ENCODE measurements at regions not wholly inside any gene's neighbourhood (a gene's known extent, or its start where the extent isn't known, plus 50 kb on each side); places are given as distances from the start of the nearest gene placed in this dataset.

DNA sequence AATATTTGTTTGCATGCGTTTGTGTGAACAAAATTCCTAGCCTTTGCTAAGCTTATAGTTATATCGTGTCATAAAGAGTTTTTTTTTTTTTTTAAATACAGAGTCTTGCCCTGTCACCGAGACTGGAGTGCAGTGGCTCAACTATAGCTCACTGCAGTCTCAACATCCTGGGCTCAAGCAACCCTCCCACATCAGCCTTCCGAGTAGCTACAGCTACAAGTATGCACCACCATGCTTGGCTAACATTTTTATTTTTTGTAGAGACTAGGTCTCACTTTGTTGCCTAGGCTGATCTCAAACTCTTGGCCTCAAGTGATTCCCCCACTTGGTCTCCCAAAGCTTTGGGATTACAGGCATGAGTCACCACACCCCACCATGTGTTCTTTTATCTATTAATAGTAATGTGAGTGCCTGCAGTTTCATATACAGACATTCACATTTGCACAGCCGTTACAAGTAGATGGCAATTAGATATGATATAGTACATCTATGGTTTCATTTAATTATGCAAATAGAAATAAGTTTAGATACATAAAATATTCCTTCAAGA lies 848.6 kb downstream of the PDCD6IP start:
- Histone ChIP-seq H3K27ac (no peak overlapping the region), H3K4me3 (no peak overlapping the region), H3K9me3 (peaks cover 0 to 15% (median 7%) of the 10 kb centered on the region in 8 donors), H3K4me1 (no peaks in the 10 kb centered on the region), H3K36me3 (no peaks in the 10 kb centered on the region), H3K27me3 (replicated peaks in 1 of 7) (no peaks in the 10 kb centered on the region)
- intact Hi-C loops (cut with DNase I; ENCODE audit: low total_unique reads) = no loop called here
- 73 to 81% (median 81%) methylated on average over 5 of the region's 5 CpGs for WGBS, 5 donors
- TF ChIP-seq CTCF (IDR thresholded peaks at IDR 0.05 in 8 of 11, conservative IDR thresholded peaks at IDR 0.05 in 3 of 11) (no peak), POLR2AphosphoS5 (IDR thresholded peaks at IDR 0.05) (no peak)
- DNase-seq = no peak

GRCh38 chr3:34650131-34650530 lies 851.7 kb downstream of the PDCD6IP start:
- Histone ChIP-seq H3K27me3 (replicated peaks in 1 of 7) (no peaks in the 10 kb centered on the region), H3K27ac (no peak overlapping the region), H3K4me3 (no peak overlapping the region), H3K9me3 (no peaks in the 10 kb centered on the region), H3K4me1 (no peaks in the 10 kb centered on the region), H3K36me3 (no peaks in the 10 kb centered on the region)
- WGBS, 5 donors = 82 to 90% (median 87%) methylated on average over 4 of the region's 4 CpGs
- no peak for DNase-seq
- no peak for TF ChIP-seq POLR2A (IDR thresholded peaks at IDR 0.05)
- TF ChIP-seq CTCF (IDR thresholded peaks at IDR 0.05 in 8 of 11, conservative IDR thresholded peaks at IDR 0.05 in 3 of 11) = no peak
- no peak for TF ChIP-seq POLR2AphosphoS5 (IDR thresholded peaks at IDR 0.05)
- intact Hi-C loops (cut with DNase I; ENCODE audit: low total_unique reads) = no loop called here

GRCh38 chr3:34668915-34669314 lies 870.5 kb downstream of the PDCD6IP start:
- Histone ChIP-seq H3K36me3 (no peaks in the 10 kb centered on the region), H3K4me1 (no peaks in the 10 kb centered on the region), H3K27ac (no peak overlapping the region), H3K9me3 (peaks cover 0 to 9% (median 0%) of the 10 kb centered on the region in 8 donors), H3K4me3 (no peak overlapping the region), H3K27me3 (replicated peaks in 1 of 7) (no peaks in the 10 kb centered on the region)
- TF ChIP-seq POLR2A (IDR thresholded peaks at IDR 0.05) = no peak
- no peak for TF ChIP-seq POLR2AphosphoS5 (IDR thresholded peaks at IDR 0.05)
- DNase-seq = no peak
- WGBS, 5 donors = 54 to 93% (median 78%) methylated on average over 3 of the region's 3 CpGs
- intact Hi-C loops (cut with DNase I; ENCODE audit: low total_unique reads) = no loop called here

DNA sequence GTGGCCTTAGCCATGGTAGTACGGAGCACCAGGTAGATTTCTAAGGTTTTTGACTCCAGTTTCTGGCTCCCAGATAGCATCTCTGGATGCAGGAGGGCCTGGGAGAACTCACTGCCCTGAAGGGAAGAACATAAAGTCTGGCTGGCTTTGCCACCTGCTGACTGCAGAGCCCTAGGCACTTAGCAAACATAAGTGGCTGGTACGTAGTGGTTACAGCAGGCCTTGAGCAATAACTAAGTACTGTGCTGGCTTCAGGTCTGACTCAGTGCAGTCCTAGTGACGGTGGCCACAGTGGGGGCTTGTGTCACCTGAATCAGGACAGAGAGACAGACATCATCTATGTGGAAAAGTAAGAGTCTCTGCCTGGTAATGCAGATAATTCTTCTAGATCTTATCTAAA lies 871.1 kb downstream of the PDCD6IP start:
- H3K4me1 ChIP-seq = no peaks in the 10 kb centered on the region
- no peak overlapping the region for H3K4me3 ChIP-seq
- peaks cover 0 to 9% (median 0%) of the 10 kb centered on the region in 8 donors for H3K9me3 ChIP-seq
- intact Hi-C loops (cut with DNase I; ENCODE audit: low total_unique reads) = no loop called here
- WGBS, 5 donors = 66 to 81% (median 78%) methylated on average over 3 of the region's 3 CpGs
- H3K27ac ChIP-seq = no peak overlapping the region
- no peak for DNase-seq
- H3K36me3 ChIP-seq = no peaks in the 10 kb centered on the region
- no peak for TF ChIP-seq CTCF (IDR thresholded peaks at IDR 0.05 in 8 of 11, conservative IDR thresholded peaks at IDR 0.05 in 3 of 11)
- TF ChIP-seq POLR2A (IDR thresholded peaks at IDR 0.05) = no peak
- TF ChIP-seq POLR2AphosphoS5 (IDR thresholded peaks at IDR 0.05) = no peak
- H3K27me3 ChIP-seq (replicated peaks in 1 of 7) = no peaks in the 10 kb centered on the region

Data from spleen (tissue), 11 donors.